GM18499 (cell line): ENCODE measurements at regions not wholly inside any gene's neighbourhood (a gene's known extent, or its start where the extent isn't known, plus 50 kb on each side); places are given as distances from the start of the nearest gene placed in this dataset.
"Not testable (repeated sequence)": the region's sequence is repeated elsewhere in the genome, so short reads cannot be mapped to it uniquely, and the experiment has no call there.

Source experiments
- ATAC-seq: cut with Tn5 transposase; IDR thresholded peaks from one replicate; pipeline ENCODE4 v1.9.1; 2021; ENCODE audit warnings: moderate number of reproducible peaks; ENCODE audit not compliant: insufficient read depth, unreplicated experiment

- no peak for ATAC-seq
Observed at GRCh38 chr16:85286951-85287814, 174.9 kb upstream of the CIBAR2 start.

GRCh38 chr16:85287815-85288109 is 175.5 kb upstream of the CIBAR2 start:
- not testable (repeated sequence) for ATAC-seq

- no peak for ATAC-seq
Observed at GRCh38 chr16:85288341-85288868, 176.1 kb upstream of the CIBAR2 start.

- ATAC-seq: no peak
Observed at GRCh38 chr16:85288869-85289660, 176.8 kb upstream of the CIBAR2 start.

GRCh38 chr16:85289760-85290625 is 177.7 kb upstream of the CIBAR2 start:
- ATAC-seq: no peak

GRCh38 chr16:85290626-85291301 is 178.5 kb upstream of the CIBAR2 start:
- ATAC-seq: no peak

- ATAC-seq: no peak
Observed at GRCh38 chr16:85291302-85292148, 179.3 kb upstream of the CIBAR2 start.

- ATAC-seq: no peak
Observed at GRCh38 chr16:85293458-85293857, 181.2 kb upstream of the CIBAR2 start.

- no peak for ATAC-seq
Observed at GRCh38 chr16:85293904-85294642, 181.8 kb upstream of the CIBAR2 start.

- ATAC-seq: no peak
Observed at GRCh38 chr16:85294810-85295508, 182.7 kb upstream of the CIBAR2 start.

GRCh38 chr16:85296859-85297660 is 184.8 kb upstream of the CIBAR2 start:
- ATAC-seq: no peak

- no peak for ATAC-seq
Observed at GRCh38 chr16:85297881-85298280, 185.6 kb upstream of the CIBAR2 start.

GRCh38 chr16:85300406-85300968 is 188.2 kb upstream of the CIBAR2 start:
- ATAC-seq: no peak

- ATAC-seq: no peak
Observed at GRCh38 chr16:85301231-85301630, 189.0 kb upstream of the CIBAR2 start.

- no peak for ATAC-seq
Observed at GRCh38 chr16:85302018-85302847, 190.0 kb upstream of the CIBAR2 start.

- no peak for ATAC-seq
Observed at GRCh38 chr16:85302848-85303353, 190.6 kb upstream of the CIBAR2 start.
